T-helper 17 cell (primary cell): ENCODE measurements at regions not wholly inside any gene's neighbourhood (a gene's known extent, or its start where the extent isn't known, plus 50 kb on each side); places are given as distances from the start of the nearest gene placed in this dataset.
"Not testable (repeated sequence)": the region's sequence is repeated elsewhere in the genome, so short reads cannot be mapped to it uniquely, and the experiment has no call there.

ENCODE experiments used
- ATAC-seq: fragments of 150-1000 bp; cut with Tn5 transposase; 2 replicates; pipeline ENCODE4 v1.10.0; 2021; ENCODE audit warnings: mild to moderate bottlenecking, moderate library complexity
- DNase-seq, 3 donors: peaks; one replicate each; pipeline versions ENCODE4 v3.0.0 to v3.0.0-alpha.2; 2020 to 2021
- H3K9me3 ChIP-seq: one replicate; pipeline ENCODE4 v1.7.0; 2013; ENCODE audit warnings: low read length, mild to moderate bottlenecking; ENCODE audit not compliant: control insufficient read depth, poor library complexity, severe bottlenecking
- H3K27ac Mint-ChIP-seq: one replicate; pipeline ENCODE4 v1.8.0; 2022; ENCODE audit warnings: mild to moderate bottlenecking, moderate library complexity, mixed read lengths
- H3K27me3 Mint-ChIP-seq: one replicate; pipeline ENCODE4 v1.8.0; 2022; ENCODE audit warnings: mixed read lengths
- H3K36me3 Mint-ChIP-seq: one replicate; pipeline ENCODE4 v1.8.0; 2022; ENCODE audit warnings: low read depth, mixed read lengths
- H3K4me1 Mint-ChIP-seq: one replicate; pipeline ENCODE4 v1.8.0; 2022; ENCODE audit warnings: mild to moderate bottlenecking, mixed read lengths
- H3K4me3 Mint-ChIP-seq: one replicate; pipeline ENCODE4 v1.8.0; 2022; ENCODE audit warnings: mild to moderate bottlenecking, moderate library complexity, mixed read lengths

DNA sequence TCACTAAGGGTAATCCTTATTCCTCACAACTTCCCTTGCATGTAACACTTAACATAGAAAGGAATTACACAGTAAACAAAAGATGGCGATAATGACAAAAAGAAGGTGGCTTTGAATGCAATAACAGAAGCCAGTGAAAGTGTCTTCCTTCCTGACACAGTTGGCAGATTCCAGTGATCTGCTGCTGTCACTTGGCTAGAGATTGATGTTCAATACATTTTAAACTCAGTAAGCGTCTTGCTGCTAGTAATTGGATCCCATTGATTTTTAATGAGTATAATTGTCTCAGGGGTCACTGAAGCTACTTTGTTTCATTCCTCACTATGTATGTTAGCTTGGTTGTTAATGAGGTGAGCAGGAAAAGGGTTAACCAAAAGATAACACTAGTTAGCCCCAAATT, 692.7 kb downstream of the NTRK3 start:
- no peak overlapping the region for H3K27ac Mint-ChIP-seq
- H3K36me3 Mint-ChIP-seq: no peaks in the 10 kb centered on the region
- no peaks in the 10 kb centered on the region for H3K9me3 ChIP-seq
- H3K4me1 Mint-ChIP-seq: no peaks in the 10 kb centered on the region
- no peak for ATAC-seq
- no peak for DNase-seq
- no peaks in the 10 kb centered on the region for H3K27me3 Mint-ChIP-seq
- H3K4me3 Mint-ChIP-seq: no peak overlapping the region

DNA sequence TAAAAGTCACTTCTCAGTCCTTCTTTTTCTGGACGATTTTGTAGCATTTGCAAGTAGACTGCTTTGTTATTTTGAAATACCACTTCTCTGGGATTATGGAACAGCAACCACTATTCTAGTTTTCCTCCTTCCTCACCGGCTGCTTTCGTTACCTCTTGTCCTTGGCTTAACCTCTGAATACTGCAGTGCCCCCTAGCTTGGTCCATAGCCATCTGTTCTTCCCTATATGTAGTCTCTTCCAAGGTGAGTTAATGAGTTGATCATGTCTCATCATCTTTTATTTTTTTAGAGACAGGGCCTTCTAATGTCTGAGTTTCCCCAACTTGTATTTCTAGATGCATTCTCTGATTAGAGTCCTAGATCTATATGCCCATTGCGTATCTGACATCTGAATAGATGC, 694.3 kb downstream of the NTRK3 start:
- H3K27ac Mint-ChIP-seq: no peak overlapping the region
- ATAC-seq (no peak), DNase-seq (no peak)
- no peaks in the 10 kb centered on the region for H3K9me3 ChIP-seq
- no peaks in the 10 kb centered on the region for H3K36me3 Mint-ChIP-seq
- H3K4me3 Mint-ChIP-seq: no peak overlapping the region
- H3K4me1 Mint-ChIP-seq: no peaks in the 10 kb centered on the region
- peaks cover 9% of the 10 kb centered on the region for H3K27me3 Mint-ChIP-seq

DNA sequence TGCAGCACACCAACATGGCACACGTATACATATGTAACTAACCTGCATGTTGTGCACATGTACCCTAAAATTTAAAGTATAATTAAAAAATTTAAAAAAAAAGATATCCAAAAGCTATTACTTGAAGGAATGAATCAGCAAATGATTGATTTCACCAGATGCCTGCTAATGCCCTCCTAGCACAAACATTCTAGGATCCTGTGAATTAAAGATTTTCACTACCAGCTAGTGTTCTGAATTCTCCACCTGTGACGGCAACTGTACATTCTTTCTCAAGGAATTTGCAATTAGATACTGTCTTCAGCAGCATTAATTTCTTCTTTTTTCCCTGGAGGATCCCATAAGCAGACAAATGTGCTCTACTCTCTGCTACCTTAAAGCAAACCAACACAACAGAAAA, 694.9 kb downstream of the NTRK3 start:
- DNase-seq: no peak
- no peaks in the 10 kb centered on the region for H3K36me3 Mint-ChIP-seq
- ATAC-seq: no peak
- no peaks in the 10 kb centered on the region for H3K9me3 ChIP-seq
- peaks cover 9% of the 10 kb centered on the region for H3K27me3 Mint-ChIP-seq
- no peaks in the 10 kb centered on the region for H3K4me1 Mint-ChIP-seq
- no peak overlapping the region for H3K27ac Mint-ChIP-seq
- H3K4me3 Mint-ChIP-seq: no peak overlapping the region

DNA sequence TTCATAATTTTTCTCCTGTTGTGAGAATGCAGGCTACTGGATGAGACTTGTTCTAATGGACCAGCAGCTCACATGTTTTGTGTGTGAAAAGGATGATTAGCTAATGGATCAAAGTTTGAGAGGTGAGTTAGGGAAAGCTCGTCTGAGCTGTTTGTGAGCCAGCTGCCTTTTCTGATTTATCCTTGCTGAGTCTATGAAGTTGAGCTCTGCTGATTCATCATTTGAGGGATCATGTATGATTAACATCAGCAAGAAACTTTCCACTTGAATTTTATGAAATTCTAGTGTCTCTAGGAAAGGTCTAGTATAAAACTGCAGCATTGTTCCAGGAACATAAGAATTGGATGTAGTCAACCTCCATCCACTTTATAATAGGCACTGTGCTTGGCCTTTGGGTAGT, 698.7 kb downstream of the NTRK3 start:
- Mint-ChIP-seq H3K27ac (no peak overlapping the region), H3K4me1 (no peaks in the 10 kb centered on the region), H3K27me3 (peaks cover 9% of the 10 kb centered on the region), H3K4me3 (no peak overlapping the region), H3K36me3 (no peaks in the 10 kb centered on the region)
- ATAC-seq (no peak), DNase-seq (no peak)
- no peaks in the 10 kb centered on the region for H3K9me3 ChIP-seq

DNA sequence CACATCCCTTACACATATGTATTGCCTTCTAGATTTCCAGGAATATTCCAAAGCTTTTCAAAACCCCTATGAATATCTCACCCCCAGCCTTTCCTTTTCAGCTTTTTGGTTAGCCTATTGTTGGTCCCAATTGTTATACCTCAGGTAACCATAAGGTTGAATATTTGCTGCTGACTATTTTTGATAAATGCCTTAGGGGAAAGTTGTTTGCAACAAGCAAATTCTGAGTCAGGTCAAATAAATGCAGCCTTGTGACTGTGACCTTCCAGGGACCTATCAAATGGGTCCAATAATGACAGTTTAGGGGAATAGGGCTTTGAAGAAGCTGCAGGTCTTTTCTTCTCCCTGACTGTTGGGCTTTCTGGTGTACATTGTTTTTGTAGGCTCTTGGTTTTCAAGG, 699.7 kb downstream of the NTRK3 start:
- Mint-ChIP-seq H3K4me1 (no peaks in the 10 kb centered on the region), H3K4me3 (no peak overlapping the region), H3K36me3 (no peaks in the 10 kb centered on the region), H3K27me3 (peaks cover 9% of the 10 kb centered on the region), H3K27ac (no peak overlapping the region)
- no peaks in the 10 kb centered on the region for H3K9me3 ChIP-seq
- DNase-seq: no peak
- no peak for ATAC-seq

DNA sequence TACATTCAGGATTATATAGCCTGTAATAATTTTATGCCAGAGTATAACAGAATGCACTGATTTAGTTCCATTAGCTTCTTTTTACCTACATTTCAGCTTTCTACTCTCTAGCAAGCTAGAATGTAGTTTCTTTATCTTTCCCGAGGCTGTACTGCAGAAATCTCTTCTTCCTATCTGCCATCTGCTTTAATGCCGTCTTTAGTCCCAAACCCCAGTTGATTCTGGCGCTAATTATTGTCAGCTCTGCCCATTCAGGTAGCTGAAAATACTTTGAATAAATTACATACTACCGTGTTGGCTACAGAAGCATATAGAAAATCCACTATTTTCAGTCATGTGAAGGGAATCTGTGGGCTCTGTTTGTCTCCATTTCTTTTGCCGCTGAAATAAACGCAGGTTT, 706.7 kb downstream of the NTRK3 start:
- DNase-seq: no peak
- Mint-ChIP-seq H3K4me1 (no peaks in the 10 kb centered on the region), H3K36me3 (no peaks in the 10 kb centered on the region), H3K27me3 (no peaks in the 10 kb centered on the region), H3K27ac (no peak overlapping the region), H3K4me3 (no peak overlapping the region)
- no peak for ATAC-seq
- H3K9me3 ChIP-seq: no peaks in the 10 kb centered on the region

DNA sequence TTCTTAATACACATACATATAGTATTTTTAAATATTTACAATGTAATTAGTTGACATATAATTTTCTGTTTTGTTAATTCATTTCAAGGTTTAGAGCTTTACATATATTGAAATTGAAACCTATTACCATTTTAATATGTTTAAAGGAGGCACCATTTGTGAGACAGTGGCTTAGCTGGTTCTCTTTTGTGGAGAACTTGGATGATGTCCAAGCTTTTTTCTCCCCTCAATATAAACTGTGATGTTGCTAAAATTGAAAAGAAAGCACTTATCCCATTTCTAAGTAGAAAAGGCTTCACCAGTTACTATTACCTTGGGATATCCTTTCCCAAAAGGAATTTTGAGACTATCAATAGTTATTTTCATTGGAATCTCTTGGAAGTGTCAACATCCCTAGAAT, 707.2 kb downstream of the NTRK3 start:
- DNase-seq: no peak
- Mint-ChIP-seq H3K36me3 (no peaks in the 10 kb centered on the region), H3K4me1 (no peaks in the 10 kb centered on the region), H3K27ac (no peak overlapping the region), H3K4me3 (no peak overlapping the region), H3K27me3 (no peaks in the 10 kb centered on the region)
- no peaks in the 10 kb centered on the region for H3K9me3 ChIP-seq
- ATAC-seq: no peak

DNA sequence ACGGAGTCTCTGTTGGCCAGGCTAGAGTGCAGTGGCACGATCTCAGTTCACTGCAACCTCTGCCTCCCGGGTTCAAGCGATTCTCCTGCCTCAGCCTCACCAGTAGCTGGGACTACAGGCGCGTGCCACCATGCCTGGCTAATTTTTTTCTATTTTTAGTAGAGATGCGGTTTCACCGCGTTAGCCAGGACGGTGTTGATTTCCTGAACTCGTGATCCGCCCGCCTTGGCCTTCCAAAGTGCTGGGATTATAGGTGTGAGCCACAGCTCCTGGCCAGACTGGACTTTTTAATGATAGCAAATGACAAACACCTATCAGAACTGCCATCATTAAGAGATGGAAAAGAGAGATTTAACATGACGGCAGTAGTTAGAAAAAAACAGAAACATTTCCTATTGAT, 707.9 kb downstream of the NTRK3 start:
- ATAC-seq, H3K4me1 Mint-ChIP-seq, H3K9me3 ChIP-seq, H3K36me3 Mint-ChIP-seq, H3K4me3 Mint-ChIP-seq, DNase-seq, H3K27me3 Mint-ChIP-seq, H3K27ac Mint-ChIP-seq: not testable (repeated sequence)

DNA sequence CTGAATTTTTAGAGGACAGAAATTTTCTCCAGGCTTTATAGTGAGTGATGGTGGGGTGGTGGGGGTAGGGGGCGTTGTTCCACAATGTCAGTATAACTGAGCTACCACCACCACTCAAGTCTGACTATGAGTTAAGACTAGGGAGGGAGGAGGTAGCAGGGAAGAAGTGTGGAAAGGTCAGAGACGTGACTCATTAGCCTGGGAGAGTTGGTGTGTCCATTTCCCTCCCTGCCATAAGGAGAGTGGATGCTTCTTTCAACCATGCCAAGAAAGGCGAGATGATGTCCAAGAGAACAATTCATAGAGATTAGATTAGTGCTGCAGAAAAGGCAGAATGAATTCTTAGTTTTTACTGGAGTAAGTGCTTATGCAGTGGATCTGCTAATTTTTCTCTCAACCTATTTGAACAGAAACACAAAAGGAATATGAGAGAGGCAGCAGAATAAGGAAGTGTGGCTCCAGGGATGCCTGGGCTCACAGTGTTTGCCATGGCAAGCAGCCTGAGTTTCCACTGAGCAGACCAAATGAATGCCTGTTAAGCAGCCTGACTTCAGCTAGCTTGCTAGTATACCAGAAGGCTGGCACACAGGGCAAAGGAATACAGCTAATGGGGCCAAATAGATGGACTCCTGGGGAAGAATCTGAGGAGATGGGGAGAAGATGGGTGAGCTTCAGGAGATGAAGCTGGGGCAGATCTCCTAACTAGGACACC, 708.9 kb downstream of the NTRK3 start:
- no peaks in the 10 kb centered on the region for H3K36me3 Mint-ChIP-seq
- no peak for DNase-seq
- no peaks in the 10 kb centered on the region for H3K4me1 Mint-ChIP-seq
- H3K4me3 Mint-ChIP-seq: no peak overlapping the region
- no peaks in the 10 kb centered on the region for H3K9me3 ChIP-seq
- ATAC-seq: no peak
- no peak overlapping the region for H3K27ac Mint-ChIP-seq
- H3K27me3 Mint-ChIP-seq: no peaks in the 10 kb centered on the region

DNA sequence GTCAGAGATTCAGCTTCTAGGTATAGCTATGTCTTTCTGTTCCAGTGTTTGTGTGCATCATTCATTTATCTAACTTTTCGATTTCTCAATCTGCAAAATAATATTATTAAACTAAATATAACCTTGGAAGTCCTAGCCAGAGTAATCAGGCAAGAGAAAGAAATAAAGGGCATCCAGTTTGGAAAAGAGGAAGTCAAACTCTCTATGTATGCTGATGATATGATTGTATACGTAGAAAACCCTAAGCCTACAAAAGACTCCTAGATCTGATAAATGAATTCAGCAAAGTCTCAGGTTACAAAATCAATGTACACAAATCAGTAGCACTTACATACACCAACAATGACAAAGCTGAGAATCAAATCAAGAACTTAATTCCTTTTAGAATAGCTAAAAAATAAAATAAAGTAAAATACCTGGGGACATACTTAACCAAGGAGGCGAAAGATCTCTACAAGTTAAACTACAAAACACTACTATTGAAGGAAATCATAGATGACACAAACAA, 718.2 kb downstream of the NTRK3 start:
- Mint-ChIP-seq H3K4me3 (no peak overlapping the region), H3K27ac (no peak overlapping the region), H3K4me1 (no peaks in the 10 kb centered on the region), H3K36me3 (no peaks in the 10 kb centered on the region), H3K27me3 (no peaks in the 10 kb centered on the region)
- ATAC-seq (no peak), DNase-seq (no peak)
- H3K9me3 ChIP-seq: no peaks in the 10 kb centered on the region

DNA sequence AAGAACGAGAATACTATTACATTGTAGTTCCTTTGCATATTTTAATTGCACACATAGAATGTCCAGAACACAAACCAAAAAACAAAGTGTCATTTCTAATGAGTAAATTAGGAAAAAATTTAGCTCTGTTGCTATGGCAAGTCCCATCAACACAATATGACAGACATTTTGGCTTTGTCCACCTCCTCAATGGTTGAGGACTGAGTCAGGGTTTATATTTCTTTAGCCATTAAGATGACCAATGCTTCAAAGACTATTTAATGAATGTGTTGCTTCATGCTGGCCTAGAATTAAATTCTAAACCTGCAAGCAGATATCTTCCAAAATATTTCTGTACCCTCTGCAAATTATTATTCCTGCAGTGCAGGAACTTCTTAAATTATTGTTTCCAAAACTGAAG, 719.2 kb downstream of the NTRK3 start:
- Mint-ChIP-seq H3K27ac (no peak overlapping the region), H3K4me1 (no peaks in the 10 kb centered on the region), H3K27me3 (no peaks in the 10 kb centered on the region), H3K36me3 (no peaks in the 10 kb centered on the region), H3K4me3 (no peak overlapping the region)
- no peak for DNase-seq
- no peak for ATAC-seq
- H3K9me3 ChIP-seq: no peaks in the 10 kb centered on the region

DNA sequence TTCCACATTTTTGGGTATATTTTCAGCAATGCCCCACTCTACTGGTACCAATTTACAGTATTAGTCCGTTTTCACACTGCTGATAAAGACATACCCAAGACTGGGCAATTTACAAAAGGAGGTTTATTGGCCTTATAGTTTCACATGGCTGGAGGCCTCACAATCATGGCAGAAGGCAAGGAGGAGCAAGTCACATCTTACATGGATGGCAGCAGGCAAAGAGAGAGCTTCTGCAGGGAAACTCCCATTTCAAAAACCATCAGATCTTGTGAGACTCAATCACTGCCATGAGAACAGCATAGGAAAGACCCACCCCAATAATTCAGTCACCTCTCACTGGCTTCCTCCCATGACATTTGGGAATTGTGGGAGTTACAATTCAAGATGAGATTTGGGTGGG, 722.9 kb downstream of the NTRK3 start:
- ATAC-seq, H3K36me3 Mint-ChIP-seq, H3K4me1 Mint-ChIP-seq, H3K4me3 Mint-ChIP-seq, H3K27me3 Mint-ChIP-seq, H3K9me3 ChIP-seq, H3K27ac Mint-ChIP-seq, DNase-seq: not testable (repeated sequence)

DNA sequence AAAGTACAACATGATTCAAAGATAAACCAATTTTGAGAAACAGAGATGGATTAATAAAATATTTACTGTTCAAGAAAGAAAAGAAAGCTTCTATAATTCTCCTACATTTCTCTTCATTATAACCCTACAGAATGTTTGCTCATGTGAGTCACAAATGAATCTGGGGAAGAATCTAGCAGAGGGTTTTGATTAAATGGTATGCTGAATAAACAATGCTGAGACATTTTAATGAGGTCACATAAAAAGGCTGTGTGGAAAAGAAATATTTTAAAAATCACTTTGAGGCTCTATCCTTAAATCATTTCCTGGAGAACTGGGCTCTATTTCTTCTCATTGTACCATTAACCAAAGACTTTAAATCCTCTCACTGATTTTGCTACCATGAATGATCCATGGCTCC, 727.7 kb downstream of the NTRK3 start:
- H3K9me3 ChIP-seq: no peaks in the 10 kb centered on the region
- Mint-ChIP-seq H3K27me3 (no peaks in the 10 kb centered on the region), H3K36me3 (no peaks in the 10 kb centered on the region), H3K4me1 (no peaks in the 10 kb centered on the region), H3K27ac (no peak overlapping the region), H3K4me3 (no peak overlapping the region)
- no peak for DNase-seq
- no peak for ATAC-seq

DNA sequence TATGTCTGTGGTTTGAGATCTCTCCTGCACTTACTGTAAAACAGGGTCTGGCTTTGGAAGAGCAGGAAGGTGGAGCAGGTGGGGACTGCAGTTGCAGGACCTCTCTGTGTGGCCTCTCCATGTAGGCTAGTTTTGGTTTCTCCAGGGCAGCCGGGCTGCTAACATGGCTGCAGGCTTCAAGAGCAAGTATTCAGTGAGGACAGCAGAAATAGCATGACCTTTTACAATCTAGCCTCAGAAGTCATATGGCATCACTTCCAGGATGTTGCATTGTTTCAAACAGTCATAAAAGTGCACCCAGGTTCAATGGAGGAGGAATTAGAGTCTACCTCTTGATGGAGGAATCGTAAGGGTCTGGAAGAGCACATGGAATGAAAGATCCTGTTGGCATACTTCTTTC, 728.7 kb downstream of the NTRK3 start:
- no peaks in the 10 kb centered on the region for H3K27me3 Mint-ChIP-seq
- no peaks in the 10 kb centered on the region for H3K4me1 Mint-ChIP-seq
- DNase-seq (no peak), ATAC-seq (no peak)
- H3K27ac Mint-ChIP-seq: no peak overlapping the region
- no peaks in the 10 kb centered on the region for H3K36me3 Mint-ChIP-seq
- no peaks in the 10 kb centered on the region for H3K9me3 ChIP-seq
- no peak overlapping the region for H3K4me3 Mint-ChIP-seq
